HG02973 (cell line): ENCODE measurements at regions not wholly inside any gene's neighbourhood (a gene's known extent, or its start where the extent isn't known, plus 50 kb on each side); places are given as distances from the start of the nearest gene placed in this dataset.

Source experiments
- ATAC-seq: cut with Tn5 transposase; IDR thresholded peaks from one replicate; pipeline ENCODE4 v1.9.1; 2021; ENCODE audit warnings: moderate library complexity; ENCODE audit not compliant: unreplicated experiment

- ATAC-seq = no peak
These were observed 319.3 kb downstream of the INHBA start for GRCh38 chr7:41383596-41383995.

GRCh38 chr7:41378156-41378555, 324.7 kb downstream of the INHBA start:
- ATAC-seq = no peak

- no peak for ATAC-seq
These were observed 327.3 kb downstream of the INHBA start for GRCh38 chr7:41375582-41375981.

GRCh38 chr7:41374150-41374848, 328.6 kb downstream of the INHBA start:
- no peak for ATAC-seq

DNA sequence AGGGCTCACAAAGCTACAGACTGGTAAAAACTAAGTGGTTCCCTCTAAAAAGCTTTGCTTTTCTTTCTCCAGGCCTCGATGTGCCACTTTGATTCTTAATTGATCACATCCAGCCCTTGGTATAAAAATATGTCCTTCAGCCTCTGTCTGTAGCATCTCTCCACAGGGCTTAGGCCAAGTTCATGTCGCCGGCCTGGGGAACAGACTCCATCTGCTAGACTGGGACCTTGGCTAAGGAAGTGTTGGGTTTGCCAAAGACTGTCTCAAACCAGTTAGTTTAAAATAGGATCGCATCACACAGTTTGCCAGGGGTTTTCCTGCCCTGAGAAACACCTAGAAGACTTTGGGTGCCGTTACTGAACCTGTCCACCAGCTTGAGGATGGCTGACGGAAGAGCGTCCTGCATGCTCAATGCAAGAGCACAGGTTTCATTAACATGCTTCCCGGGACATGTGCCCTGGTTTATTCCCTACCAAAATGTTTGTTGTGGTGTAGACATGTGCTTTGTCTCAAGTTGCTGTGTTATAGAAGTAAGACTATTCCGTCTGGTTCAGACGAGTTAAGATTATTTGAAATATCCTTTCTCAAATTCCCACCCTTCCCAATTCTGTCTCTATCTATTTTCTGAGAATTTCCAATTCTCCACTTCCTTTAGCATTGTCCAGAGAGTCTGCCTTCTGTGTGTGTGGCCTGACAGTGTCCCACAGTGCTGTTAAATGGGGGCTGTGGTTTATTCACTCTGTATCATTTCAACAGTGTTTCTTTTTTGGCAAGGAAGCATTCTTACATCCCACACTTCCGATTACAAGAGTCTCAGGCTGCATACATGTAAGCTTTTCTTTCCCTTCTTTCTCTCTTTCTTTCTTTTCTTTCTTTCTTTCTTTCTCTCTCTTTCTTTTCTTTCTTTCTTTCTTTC, 334.7 kb downstream of the INHBA start:
- no peak for ATAC-seq

- ATAC-seq = no peak
These were observed 351.8 kb downstream of the INHBA start for GRCh38 chr7:41351091-41351490.

DNA sequence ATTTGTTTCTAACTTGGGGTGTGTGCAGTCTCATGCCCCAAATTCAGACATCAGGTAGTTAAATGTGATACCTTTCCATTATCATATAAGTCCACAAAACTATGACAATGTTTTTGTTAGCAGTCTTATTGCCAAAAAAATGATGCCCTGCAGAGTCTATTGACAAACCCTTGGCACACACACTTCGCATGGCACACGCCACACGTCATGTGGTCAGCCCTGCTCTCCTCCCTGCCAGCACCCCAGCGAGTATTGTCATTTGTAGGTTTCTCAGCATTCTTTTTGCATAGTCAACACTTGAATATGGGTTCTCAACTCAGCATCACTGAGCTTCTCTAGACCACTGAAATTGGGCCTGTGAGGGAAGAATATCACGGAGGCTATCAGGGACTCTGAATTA, 356.0 kb downstream of the INHBA start:
- no peak for ATAC-seq

DNA sequence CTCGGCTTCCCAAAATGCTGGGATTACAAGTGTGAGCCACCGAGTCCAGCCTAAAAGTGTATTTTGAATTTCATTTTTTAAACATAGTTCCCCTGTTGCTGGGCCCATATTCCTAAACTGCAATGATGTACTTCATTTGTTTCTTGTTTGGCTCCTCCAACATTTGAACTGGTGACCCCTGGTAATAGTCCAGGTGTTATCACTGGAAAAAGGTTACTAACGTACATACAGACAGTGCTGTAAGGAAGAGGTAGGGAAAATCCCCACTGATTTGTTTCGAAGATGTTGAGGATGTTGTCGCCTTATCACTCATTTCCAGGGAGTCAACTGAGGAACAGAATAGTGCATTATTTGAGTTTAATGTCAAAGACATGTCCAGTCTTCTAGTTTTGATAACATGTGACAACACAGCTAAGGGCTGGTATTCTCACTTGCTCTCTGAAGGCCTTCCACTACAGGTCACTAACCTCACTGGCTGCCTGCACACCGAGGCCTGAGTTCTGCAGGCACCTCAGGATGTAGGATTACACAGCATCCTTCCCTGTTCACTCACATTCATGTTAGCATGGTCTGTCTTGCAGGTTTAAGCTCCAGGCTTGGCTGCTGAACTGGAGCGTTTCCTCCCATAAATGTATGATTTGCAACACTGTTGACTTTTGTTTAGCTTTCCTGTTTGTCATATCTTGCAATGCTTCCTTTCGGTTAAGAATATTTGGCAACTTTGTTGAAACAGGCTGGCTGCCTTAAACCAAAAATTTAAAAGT, 362.8 kb downstream of the INHBA start:
- no peak for ATAC-seq

DNA sequence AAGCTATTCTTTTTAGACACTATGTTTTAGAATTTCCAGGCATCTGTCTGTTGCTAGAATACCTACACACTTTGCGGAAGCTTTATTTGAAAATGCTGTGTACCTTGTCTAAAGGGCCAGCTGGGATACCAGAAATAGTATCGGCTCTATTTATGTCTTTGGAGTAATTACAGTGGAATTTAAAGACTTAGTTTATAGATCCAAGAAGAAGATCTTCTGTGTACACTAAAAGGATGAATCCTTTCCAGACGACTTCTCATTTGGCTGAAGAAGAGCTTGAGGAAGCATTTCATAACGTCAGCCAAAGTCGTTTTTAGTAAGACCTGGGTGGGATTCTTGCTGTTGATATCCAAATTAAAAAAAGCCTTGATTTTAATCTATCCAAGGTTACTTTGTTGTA, 365.9 kb downstream of the INHBA start:
- no peak for ATAC-seq

DNA sequence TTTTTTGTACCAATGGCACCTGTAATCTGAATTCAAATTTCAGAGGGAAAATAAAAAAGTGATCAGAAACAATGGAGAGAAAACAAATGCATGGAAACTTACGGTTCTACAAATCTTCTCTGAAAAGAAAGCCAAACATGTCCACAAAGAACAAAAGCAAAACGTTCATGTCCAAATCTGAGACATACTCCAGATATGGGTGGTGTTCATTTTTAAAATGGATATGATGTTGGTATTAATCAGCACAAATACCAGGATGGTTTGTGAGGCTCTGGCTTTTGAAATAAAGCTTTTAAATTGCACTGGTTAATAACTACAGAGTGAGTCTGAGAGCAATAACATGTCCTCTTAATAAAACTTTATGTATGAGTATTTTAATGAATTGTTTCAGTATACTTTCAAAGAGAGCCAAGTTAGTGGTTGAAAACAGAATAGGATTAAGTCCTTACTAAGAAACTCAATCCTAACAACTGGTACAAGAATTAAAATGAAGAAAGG, 366.4 kb downstream of the INHBA start:
- no peak for ATAC-seq

DNA sequence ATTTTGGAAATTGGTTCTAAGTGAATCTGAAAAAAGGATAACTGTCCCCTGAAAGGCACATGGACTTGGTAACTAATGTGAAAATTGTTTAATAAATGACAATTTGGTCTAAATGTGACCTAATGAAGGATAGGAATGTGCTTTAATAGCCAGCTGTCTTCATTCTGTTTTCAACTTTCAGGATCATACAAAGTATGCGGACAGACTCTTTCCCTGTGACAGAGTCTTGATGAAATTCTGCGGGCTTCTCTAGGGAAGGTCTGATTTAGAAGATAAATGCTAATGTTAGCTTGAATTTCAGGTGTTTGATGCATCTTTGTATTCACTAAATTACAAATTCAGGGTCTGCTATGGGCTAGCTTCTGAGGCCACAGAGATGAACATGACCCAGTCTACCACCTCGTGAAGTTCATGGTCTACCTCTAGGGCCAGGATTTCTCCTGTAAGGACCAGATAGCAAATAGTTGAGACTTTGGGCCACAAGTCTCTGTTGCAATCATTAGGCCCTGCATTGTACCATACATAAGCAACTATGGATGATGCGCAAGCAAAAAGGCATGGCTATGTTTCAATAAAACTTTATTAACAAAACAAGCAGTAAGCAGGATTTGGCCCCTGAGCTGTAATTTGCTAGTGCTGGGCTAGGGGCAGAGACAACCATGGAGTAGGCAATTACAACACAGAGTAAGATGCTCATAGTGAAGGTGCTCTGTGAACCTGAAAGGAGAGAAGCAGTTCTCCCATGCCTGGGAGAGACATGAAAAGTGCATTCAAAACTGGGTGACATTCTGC, 368.6 kb downstream of the INHBA start:
- ATAC-seq = no peak

DNA sequence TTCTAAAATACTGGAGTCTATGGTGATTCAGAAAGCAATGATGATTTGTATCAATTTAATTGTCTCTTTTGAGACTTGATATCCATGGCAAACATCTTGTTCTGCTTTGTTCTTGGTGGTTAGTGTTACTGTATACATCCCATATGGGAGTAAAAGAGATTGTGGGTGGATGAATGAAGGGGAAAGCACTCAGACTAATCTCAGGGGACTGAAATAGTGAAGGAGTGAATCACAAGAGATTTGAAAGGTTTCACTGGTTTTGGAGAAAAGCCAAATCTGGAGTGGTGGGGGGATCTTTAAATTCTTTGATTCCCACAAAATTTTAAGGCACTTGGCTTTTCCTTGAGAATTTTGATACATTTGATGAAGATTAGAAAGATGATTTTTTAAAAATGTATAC, 369.4 kb downstream of the INHBA start:
- ATAC-seq = no peak

GRCh38 chr7:41331194-41331593, 371.7 kb downstream of the INHBA start:
- no peak for ATAC-seq

- no peak for ATAC-seq
These were observed 374.3 kb downstream of the INHBA start for GRCh38 chr7:41328544-41328943.

DNA sequence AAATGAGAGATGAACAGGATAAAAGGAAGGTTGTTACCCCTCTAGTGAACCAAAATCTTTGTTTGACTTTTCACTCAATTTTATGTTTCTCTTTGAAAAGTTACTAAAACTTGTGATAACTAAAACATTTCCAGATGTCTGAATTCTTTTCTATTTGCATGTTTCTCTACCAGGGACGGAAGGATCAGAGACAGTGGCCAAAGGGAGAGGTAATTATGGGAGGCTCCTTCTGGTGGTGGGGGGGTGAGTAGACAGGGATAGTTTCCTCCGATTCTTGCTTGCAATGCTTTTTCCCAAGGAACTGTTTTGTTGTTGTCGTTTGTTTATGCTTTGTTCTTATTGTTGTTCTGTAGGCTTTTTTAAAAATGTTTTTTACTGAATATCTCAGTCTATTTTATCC, 374.8 kb downstream of the INHBA start:
- ATAC-seq = no peak

DNA sequence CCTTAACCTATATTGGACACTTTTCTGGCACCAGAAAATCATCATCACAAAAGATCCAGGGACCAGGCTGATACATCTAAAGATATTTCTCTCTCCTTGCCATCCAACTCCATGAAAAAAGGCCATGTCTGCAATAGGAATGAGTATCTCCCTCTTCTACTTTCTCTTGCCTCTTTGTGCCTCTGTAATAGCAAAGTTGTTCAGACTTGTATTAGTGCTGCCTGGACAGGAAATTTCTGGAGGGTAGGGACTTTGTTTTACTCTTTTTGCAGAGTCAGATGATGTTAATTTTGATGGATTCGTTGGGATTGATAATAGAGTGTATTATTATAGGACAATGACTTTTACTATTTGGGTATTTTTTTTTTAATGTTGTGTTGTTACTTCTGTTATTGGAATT, 376.3 kb downstream of the INHBA start:
- no peak for ATAC-seq

DNA sequence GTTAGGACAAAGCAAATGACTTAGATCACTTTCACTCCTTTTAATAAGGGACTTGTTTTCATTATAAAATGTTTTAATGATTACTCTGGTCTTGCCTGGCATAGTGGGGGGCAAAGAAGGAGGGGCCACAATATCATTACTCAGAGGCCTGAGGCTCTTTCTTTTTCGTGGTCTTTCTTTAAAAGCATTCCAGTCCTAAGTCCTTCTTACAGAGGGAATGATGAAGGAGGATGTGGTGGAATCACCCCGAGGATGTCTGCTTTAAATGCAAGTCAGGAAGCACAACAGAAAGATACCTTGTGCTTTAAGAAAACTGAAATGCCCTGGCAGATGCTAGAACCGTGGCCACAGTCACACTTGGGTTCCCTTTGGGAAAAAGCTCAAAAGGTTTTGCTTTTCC, 379.1 kb downstream of the INHBA start:
- ATAC-seq = no peak

DNA sequence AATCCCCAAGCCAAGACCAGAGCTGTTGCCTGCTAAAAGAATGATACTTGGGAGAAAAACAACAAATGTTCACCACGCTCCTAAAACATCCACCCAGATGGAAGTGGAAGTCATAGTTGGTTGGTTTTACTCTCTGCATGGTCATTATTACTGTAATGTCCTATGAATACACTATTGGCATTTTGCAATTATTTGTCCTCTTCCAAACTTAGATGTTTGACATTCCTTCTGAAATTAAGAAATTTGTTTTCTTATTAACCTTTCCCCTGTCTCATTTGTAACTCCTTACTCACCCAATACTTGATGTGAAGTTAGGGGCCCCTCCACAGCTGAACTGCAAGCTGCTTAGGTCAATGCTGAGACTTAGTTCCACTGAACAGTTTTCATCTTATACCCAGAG, 383.3 kb downstream of the INHBA start:
- ATAC-seq = no peak

DNA sequence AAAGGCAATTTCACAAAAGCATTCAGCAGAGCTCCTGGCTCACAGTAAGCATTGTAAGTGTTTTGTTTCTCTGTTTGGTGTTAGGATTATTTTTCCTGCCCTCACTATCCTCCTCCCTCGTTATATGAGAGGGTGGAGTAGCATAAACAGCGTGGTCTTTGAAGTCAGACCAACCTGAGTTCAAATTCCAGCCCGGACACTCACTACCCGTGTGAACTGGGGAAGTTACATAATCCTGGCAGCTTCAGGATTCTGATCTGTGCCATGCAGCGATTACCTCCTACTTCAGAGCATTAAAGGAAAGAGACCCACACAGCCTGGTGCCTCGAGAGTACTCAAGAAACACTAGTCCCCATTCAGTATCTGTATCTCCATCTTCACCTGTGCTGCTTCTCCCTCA, 386.5 kb downstream of the INHBA start:
- ATAC-seq = no peak

DNA sequence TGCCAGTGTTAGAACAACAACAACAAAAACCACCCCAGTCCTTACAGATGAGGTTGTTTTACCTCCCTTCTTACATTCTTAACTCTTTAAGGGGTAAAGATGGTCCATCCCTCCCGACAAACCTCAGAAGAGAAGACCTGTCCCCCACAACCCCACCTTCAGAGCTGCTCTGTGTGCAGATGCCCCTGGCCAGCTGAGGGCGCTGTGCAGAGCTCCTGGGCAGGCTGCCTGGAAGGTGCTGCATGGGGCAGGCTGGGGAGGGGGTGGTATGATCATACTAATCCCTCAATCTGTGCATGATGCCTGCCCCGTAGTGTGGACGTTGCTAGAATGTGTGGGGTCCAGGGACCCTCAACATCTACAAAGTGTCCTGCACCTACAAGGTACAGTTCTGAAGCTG, 387.1 kb downstream of the INHBA start:
- no peak for ATAC-seq

- ATAC-seq = no peak
These were observed 389.7 kb downstream of the INHBA start for GRCh38 chr7:41313171-41313570.
